GM12878 (cell line): ENCODE measurements at regions not wholly inside any gene's neighbourhood (a gene's known extent, or its start where the extent isn't known, plus 50 kb on each side); places are given as distances from the start of the nearest gene placed in this dataset.

Experiments
- ATAC-seq: fragments of 200-7000 bp; cut with Tn5 transposase; 3 replicates; pipeline ENCODE4 v1.9.1; 2020; ENCODE audit warnings: mild to moderate bottlenecking, moderate library complexity
- BruUV-seq: library from RNA; stranded (reverse); fragments of 400-500 nt; replicated peaks from 2 replicates; lab custom pipeline; 2021; lab: Mats Ljungman, UMichigan
- CTCF ChIA-PET: fragments of 300-600 bp; sonication (Branson Sonifier 250); formaldehyde crosslinking; extraction: SDS; loops from one replicate; lab custom pipeline; 2021; ENCODE audit warnings: inconsistent platforms; lab: Yijun Ruan, JAX
- POLR2A ChIA-PET: fragments of 350-600 bp; formaldehyde crosslinking; extraction: SDS; loops from one replicate; lab custom pipeline; 2021; ENCODE audit warnings: inconsistent platforms; lab: Charles Lee
- RAD21 ChIA-PET: fragments of 300-600 bp; sonication (Branson Sonifier 250); formaldehyde crosslinking; loops from one replicate; lab custom pipeline; 2023; ENCODE audit warnings: antibody characterized with exemption; ENCODE audit not compliant: unreplicated experiment; lab: Charles Lee
- SMC1A ChIA-PET: fragments of 300-600 bp; sonication (Branson Sonifier 250); formaldehyde crosslinking; loops from one replicate; lab custom pipeline; 2023; ENCODE audit not compliant: unreplicated experiment, uncharacterized antibody; lab: Charles Lee
- DNase-seq: peaks from one replicate; pipeline ENCODE4 v3.0.0-alpha.2; 2011; ENCODE audit warnings: low read depth, low spot score
- FAIRE-seq: peaks from 3 replicates; lab custom pipeline; 2011; peaks lifted over from hg19 to GRCh38; lab: Jason Lieb, UNC
- H2AFZ ChIP-seq: 2 replicates; pipeline ENCODE4 v1.6.0; 2011; ENCODE audit warnings: low read depth, low read length, control low read depth; ENCODE audit not compliant: control insufficient read depth
- H3K27ac ChIP-seq: 2 replicates; pipeline ENCODE4 v1.5.1; 2011; ENCODE audit warnings: control low read depth; ENCODE audit not compliant: control insufficient read depth, insufficient read depth
- H3K27me3 ChIP-seq, 2 experiments: replicated peaks in 1 of 2; 2 replicates each; pipeline versions ENCODE4 v1.6.0 to v1.6.1; 2011; ENCODE audit warnings: low read length in 1 of 2; ENCODE audit not compliant: control insufficient read depth in 2 of 2, insufficient read depth in 2 of 2
- H3K36me3 ChIP-seq, 2 experiments: 2 replicates each; pipeline ENCODE4 v1.5.1; 2011; ENCODE audit warnings: low read length in 1 of 2; ENCODE audit not compliant: control insufficient read depth in 2 of 2, insufficient read depth in 2 of 2
- H3K4me1 ChIP-seq: 2 replicates; pipeline ENCODE4 v1.6.1; 2011; ENCODE audit warnings: mild to moderate bottlenecking, low read length, moderate library complexity, mixed read lengths; ENCODE audit not compliant: control insufficient read depth, insufficient read depth
- H3K4me2 ChIP-seq: 2 replicates; pipeline ENCODE4 v1.6.0; 2011; ENCODE audit warnings: control low read depth; ENCODE audit not compliant: control insufficient read depth, insufficient read depth
- H3K4me3 ChIP-seq: fragments of 200-600 bp; sonication (generic); 2 replicates; pipeline ENCODE4 v1.5.1; 2016
- H3K79me2 ChIP-seq: 2 replicates; pipeline ENCODE4 v1.6.0; 2011; ENCODE audit warnings: low read length; ENCODE audit not compliant: control insufficient read depth, insufficient read depth
- H3K9ac ChIP-seq: 2 replicates; pipeline ENCODE4 v1.8.0; 2011; ENCODE audit warnings: low read length, control low read depth, mixed read lengths; ENCODE audit not compliant: control insufficient read depth, insufficient read depth
- H3K9me3 ChIP-seq: replicated peaks from 3 replicates; pipeline ENCODE4 v1.5.1; 2011; ENCODE audit warnings: mild to moderate bottlenecking, low read length; ENCODE audit not compliant: control insufficient read depth, insufficient read depth
- H4K20me1 ChIP-seq: 2 replicates; pipeline ENCODE4 v1.6.0; 2011; ENCODE audit not compliant: control insufficient read depth, insufficient read depth
- BCL11A ChIP-seq: IDR thresholded peaks from 2 replicates; pipeline ENCODE4 v1.6.1; 2011; ENCODE audit warnings: low read depth, low read length
- DPF2 ChIP-seq: fragments of 450-650 bp; IDR thresholded peaks from 2 replicates; pipeline ENCODE4 v1.6.1; 2017; ENCODE audit warnings: mild to moderate bottlenecking
- IKZF1 ChIP-seq: fragments of 450-650 bp; conservative IDR thresholded peaks from 2 replicates; pipeline ENCODE4 v1.6.1; 2017; ENCODE audit warnings: antibody characterized with exemption, mild to moderate bottlenecking
- POLR2AphosphoS2 ChIP-seq: IDR thresholded peaks from 2 replicates; pipeline ENCODE4 v1.6.1; 2011; ENCODE audit warnings: low read depth, mild to moderate bottlenecking, low read length, improper control_type of control experiment, moderate library complexity
- RELA ChIP-seq: fragments of 450-650 bp; IDR thresholded peaks from 2 replicates; pipeline ENCODE4 v1.8.0; 2014; ENCODE audit warnings: borderline replicate concordance; ENCODE audit not compliant: partially characterized antibody
- ZBED1 ChIP-seq: IDR thresholded peaks from 2 replicates; pipeline ENCODE4 v1.6.1; 2016; ENCODE audit warnings: borderline replicate concordance
- ZNF217 ChIP-seq: fragments of 450-650 bp; IDR thresholded peaks from 2 replicates; pipeline ENCODE4 v1.6.1; 2017; ENCODE audit warnings: antibody characterized with exemption, mild to moderate bottlenecking
- ZZZ3 ChIP-seq: IDR thresholded peaks from 2 replicates; pipeline ENCODE4 v1.6.1; 2011; ENCODE audit warnings: low read depth; ENCODE audit not compliant: control insufficient read depth, insufficient read length
- WGBS: methylation state at CpG from one replicate; pipeline ENCODE4 v1.1.6; 2016; ENCODE audit warnings: low lambda C conversion rate; ENCODE audit not compliant: insufficient replicate concordance, insufficient coverage; ENCODE audit errors: missing lambda C conversion rate; 5-methylcytosine and 5-hydroxymethylcytosine counted together
- in situ Hi-C: fragments of 300-500 bp; cut with MboI; formaldehyde crosslinking; loops from 9 replicates; pipeline ENCODE4 v1.14.3; 2018; ENCODE audit warnings: mixed read lengths
- intact Hi-C: fragments of 100-400 bp; cut with micrococcal nuclease; formaldehyde crosslinking; loops from one replicate; pipeline ENCODE4 v1.14.2; 2022; ENCODE audit not compliant: unreplicated experiment
- TF ChIP-seq, protein P1 (sequence below): fragments of 450-650 bp; IDR thresholded peaks from 2 replicates; pipeline ENCODE4 v1.6.1; 2016; ENCODE audit warnings: mild to moderate bottlenecking, moderate library complexity, borderline replicate concordance

DNA sequence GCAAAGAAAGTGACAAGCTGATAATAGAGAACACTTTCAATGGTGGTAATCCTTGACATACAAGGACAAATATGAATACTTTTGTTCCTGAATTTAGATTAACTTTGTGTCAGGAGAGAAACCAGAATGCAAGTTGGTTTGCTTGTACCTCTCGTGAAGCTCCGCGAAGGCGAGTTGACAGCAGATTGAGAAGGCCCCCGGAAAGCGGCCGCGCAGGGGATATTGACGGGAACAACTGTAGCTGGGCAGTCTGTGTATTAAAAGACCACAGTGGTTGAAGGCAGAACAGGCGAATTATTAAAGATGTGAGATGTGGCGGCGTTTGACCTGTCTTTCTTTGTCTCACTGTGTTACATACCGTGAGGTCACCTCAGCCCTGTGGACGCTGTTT lies 175.8 kb upstream of the RALGAPA2 start:
- Histone ChIP-seq H3K79me2 (no peaks in the 10 kb centered on the region), H3K9me3 (no peaks in the 10 kb centered on the region), H3K36me3 (no peaks in the 10 kb centered on the region), H3K4me1 (no peaks in the 10 kb centered on the region), H3K4me2 (no peak overlapping the region), H3K9ac (no peak overlapping the region), H3K27ac (no peak overlapping the region), H4K20me1 (no peaks in the 10 kb centered on the region), H3K27me3 (no peaks in the 10 kb centered on the region; a peak in 1 of 4 replicates), H2AFZ (no peak overlapping the region), H3K4me3 (no peak overlapping the region)
- ATAC-seq = no peak
- no TSS peak for BruUV-seq
- DNase-seq = no peak
- 78% methylated on average over 14 of the region's 14 CpGs for WGBS
- intact Hi-C loops (no loop called here), in situ Hi-C loops (no loop called here)
- CTCF ChIA-PET = interaction anchor here (0.6 kb wide), 1 partner anchor 51 kb away, joined by 3 read pairs; no protein-coding TSS in a partner anchor
- no peak for FAIRE-seq
- POLR2A ChIA-PET = no interaction called here
- SMC1A ChIA-PET = no interaction called here
- TF ChIP-seq ZZZ3 (no peak), DPF2 (no peak), POLR2AphosphoS2 (no peak), IKZF1 (no peak), BCL11A (no peak), ZNF217 (no peak), ZBED1 (no peak), RELA (no peak)
- TF ChIP-seq, protein P1, sequence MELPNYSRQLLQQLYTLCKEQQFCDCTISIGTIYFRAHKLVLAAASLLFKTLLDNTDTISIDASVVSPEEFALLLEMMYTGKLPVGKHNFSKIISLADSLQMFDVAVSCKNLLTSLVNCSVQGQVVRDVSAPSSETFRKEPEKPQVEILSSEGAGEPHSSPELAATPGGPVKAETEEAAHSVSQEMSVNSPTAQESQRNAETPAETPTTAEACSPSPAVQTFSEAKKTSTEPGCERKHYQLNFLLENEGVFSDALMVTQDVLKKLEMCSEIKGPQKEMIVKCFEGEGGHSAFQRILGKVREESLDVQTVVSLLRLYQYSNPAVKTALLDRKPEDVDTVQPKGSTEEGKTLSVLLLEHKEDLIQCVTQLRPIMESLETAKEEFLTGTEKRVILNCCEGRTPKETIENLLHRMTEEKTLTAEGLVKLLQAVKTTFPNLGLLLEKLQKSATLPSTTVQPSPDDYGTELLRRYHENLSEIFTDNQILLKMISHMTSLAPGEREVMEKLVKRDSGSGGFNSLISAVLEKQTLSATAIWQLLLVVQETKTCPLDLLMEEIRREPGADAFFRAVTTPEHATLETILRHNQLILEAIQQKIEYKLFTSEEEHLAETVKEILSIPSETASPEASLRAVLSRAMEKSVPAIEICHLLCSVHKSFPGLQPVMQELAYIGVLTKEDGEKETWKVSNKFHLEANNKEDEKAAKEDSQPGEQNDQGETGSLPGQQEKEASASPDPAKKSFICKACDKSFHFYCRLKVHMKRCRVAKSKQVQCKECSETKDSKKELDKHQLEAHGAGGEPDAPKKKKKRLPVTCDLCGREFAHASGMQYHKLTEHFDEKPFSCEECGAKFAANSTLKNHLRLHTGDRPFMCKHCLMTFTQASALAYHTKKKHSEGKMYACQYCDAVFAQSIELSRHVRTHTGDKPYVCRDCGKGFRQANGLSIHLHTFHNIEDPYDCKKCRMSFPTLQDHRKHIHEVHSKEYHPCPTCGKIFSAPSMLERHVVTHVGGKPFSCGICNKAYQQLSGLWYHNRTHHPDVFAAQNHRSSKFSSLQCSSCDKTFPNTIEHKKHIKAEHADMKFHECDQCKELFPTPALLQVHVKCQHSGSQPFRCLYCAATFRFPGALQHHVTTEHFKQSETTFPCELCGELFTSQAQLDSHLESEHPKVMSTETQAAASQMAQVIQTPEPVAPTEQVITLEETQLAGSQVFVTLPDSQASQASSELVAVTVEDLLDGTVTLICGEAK = no peak
- RAD21 ChIA-PET = no interaction called here
